ENCODE measurements at regions not wholly inside any gene's neighbourhood (a gene's known extent, or its start where the extent isn't known, plus 50 kb on each side); places are given as distances from the start of the nearest gene placed in this dataset.

- FAIRE-seq: no peak
- no peaks in the 10 kb centered on the region for H3K4me1 ChIP-seq (ENCODE audit: control insufficient read depth in 2 of 3, insufficient read depth in 2 of 3, low read depth in 1 of 3, low read length in 3 of 3)
- no peaks in the 10 kb centered on the region for H3K9me3 ChIP-seq (ENCODE audit: control insufficient read depth in 2 of 3, insufficient read depth in 1 of 3, low read length in 3 of 3)
- H3K36me3 ChIP-seq (ENCODE audit: control insufficient read depth in 2 of 3, insufficient read depth in 3 of 3, low read length in 3 of 3): no peaks in the 10 kb centered on the region
- intact Hi-C loops (cut with DNase I): no loop called here
- no peaks in the 10 kb centered on the region for H3K27me3 ChIP-seq (ENCODE audit: control insufficient read depth, insufficient read depth, low read length)
- no peak overlapping the region for H3K27ac ChIP-seq (ENCODE audit: low read depth in 2 of 2, low read length in 2 of 2)
- TF ChIP-seq, protein P1, sequence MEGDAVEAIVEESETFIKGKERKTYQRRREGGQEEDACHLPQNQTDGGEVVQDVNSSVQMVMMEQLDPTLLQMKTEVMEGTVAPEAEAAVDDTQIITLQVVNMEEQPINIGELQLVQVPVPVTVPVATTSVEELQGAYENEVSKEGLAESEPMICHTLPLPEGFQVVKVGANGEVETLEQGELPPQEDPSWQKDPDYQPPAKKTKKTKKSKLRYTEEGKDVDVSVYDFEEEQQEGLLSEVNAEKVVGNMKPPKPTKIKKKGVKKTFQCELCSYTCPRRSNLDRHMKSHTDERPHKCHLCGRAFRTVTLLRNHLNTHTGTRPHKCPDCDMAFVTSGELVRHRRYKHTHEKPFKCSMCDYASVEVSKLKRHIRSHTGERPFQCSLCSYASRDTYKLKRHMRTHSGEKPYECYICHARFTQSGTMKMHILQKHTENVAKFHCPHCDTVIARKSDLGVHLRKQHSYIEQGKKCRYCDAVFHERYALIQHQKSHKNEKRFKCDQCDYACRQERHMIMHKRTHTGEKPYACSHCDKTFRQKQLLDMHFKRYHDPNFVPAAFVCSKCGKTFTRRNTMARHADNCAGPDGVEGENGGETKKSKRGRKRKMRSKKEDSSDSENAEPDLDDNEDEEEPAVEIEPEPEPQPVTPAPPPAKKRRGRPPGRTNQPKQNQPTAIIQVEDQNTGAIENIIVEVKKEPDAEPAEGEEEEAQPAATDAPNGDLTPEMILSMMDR (IDR thresholded peaks at IDR 0.05; ENCODE audit: borderline replicate concordance, extremely low read depth, insufficient read depth): no peak
- no peak for DNase-seq
- no peak overlapping the region for H3K9ac ChIP-seq (ENCODE audit: low read length in 3 of 3)
- no peak overlapping the region for H3K4me3 ChIP-seq (ENCODE audit: low read length in 3 of 3)
These were observed 135.8 kb upstream of the DSEL start for GRCh38 chr18:67652288-67652687.

- no peak overlapping the region for H3K4me3 ChIP-seq (ENCODE audit: low read length in 3 of 3)
- no peak for FAIRE-seq
- intact Hi-C loops (cut with DNase I): no loop called here
- TF ChIP-seq, protein P1 (IDR thresholded peaks at IDR 0.05; ENCODE audit: borderline replicate concordance, extremely low read depth, insufficient read depth): no peak
- no peaks in the 10 kb centered on the region for H3K27me3 ChIP-seq (ENCODE audit: control insufficient read depth, insufficient read depth, low read length)
- no peaks in the 10 kb centered on the region for H3K36me3 ChIP-seq (ENCODE audit: control insufficient read depth in 2 of 3, insufficient read depth in 3 of 3, low read length in 3 of 3)
- no peaks in the 10 kb centered on the region for H3K9me3 ChIP-seq (ENCODE audit: control insufficient read depth in 2 of 3, insufficient read depth in 1 of 3, low read length in 3 of 3)
- no peak overlapping the region for H3K9ac ChIP-seq (ENCODE audit: low read length in 3 of 3)
- no peaks in the 10 kb centered on the region for H3K4me1 ChIP-seq (ENCODE audit: control insufficient read depth in 2 of 3, insufficient read depth in 2 of 3, low read depth in 1 of 3, low read length in 3 of 3)
- no peak overlapping the region for H3K27ac ChIP-seq (ENCODE audit: low read depth in 2 of 2, low read length in 2 of 2)
- peak in 2 of 5 donors; percentile 7 to 26 for DNase-seq
These were observed 134.9 kb upstream of the DSEL start for GRCh38 chr18:67651438-67651837.

- Histone ChIP-seq H3K4me3 (ENCODE audit: low read length in 3 of 3) (no peak overlapping the region), H3K27ac (ENCODE audit: low read depth in 2 of 2, low read length in 2 of 2) (no peak overlapping the region), H3K9ac (ENCODE audit: low read length in 3 of 3) (no peak overlapping the region), H3K36me3 (ENCODE audit: control insufficient read depth in 2 of 3, insufficient read depth in 3 of 3, low read length in 3 of 3) (no peaks in the 10 kb centered on the region), H3K27me3 (ENCODE audit: control insufficient read depth, insufficient read depth, low read length) (no peaks in the 10 kb centered on the region), H3K9me3 (ENCODE audit: control insufficient read depth in 2 of 3, insufficient read depth in 1 of 3, low read length in 3 of 3) (no peaks in the 10 kb centered on the region), H3K4me1 (ENCODE audit: control insufficient read depth in 2 of 3, insufficient read depth in 2 of 3, low read depth in 1 of 3, low read length in 3 of 3) (no peaks in the 10 kb centered on the region)
- FAIRE-seq (no peak), DNase-seq (no peak)
- intact Hi-C loops (cut with DNase I): no loop called here
- TF ChIP-seq, protein P1 (IDR thresholded peaks at IDR 0.05; ENCODE audit: borderline replicate concordance, extremely low read depth, insufficient read depth): no peak
These were observed 134.3 kb upstream of the DSEL start for GRCh38 chr18:67650686-67651385.

DNA sequence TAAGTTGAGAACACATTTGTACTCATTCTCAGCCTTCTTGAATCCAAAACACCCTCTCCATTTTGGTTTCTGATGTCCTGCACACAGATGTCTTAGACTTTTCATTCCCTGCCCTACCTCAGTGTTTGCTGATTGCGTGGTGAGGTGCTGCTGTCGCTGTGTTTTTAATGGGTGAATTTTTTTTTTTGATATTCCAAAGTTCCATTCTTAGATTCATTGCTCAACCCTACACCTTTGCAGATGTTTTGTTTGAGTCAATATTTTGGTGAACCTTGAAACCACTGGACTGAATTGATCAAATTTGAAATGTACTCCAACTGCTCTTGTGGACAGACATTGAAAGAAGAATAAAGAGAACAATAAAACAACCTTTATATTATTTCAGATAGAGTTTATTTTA lies 130.4 kb upstream of the DSEL start:
- DNase-seq (no peak), FAIRE-seq (no peak)
- TF ChIP-seq, protein P1 (IDR thresholded peaks at IDR 0.05; ENCODE audit: borderline replicate concordance, extremely low read depth, insufficient read depth): no peak
- H3K27ac ChIP-seq (ENCODE audit: low read depth in 2 of 2, low read length in 2 of 2): no peak overlapping the region
- H3K27me3 ChIP-seq (ENCODE audit: control insufficient read depth, insufficient read depth, low read length): no peaks in the 10 kb centered on the region
- H3K4me1 ChIP-seq (ENCODE audit: control insufficient read depth in 2 of 3, insufficient read depth in 2 of 3, low read depth in 1 of 3, low read length in 3 of 3): no peaks in the 10 kb centered on the region
- H3K36me3 ChIP-seq (ENCODE audit: control insufficient read depth in 2 of 3, insufficient read depth in 3 of 3, low read length in 3 of 3): no peaks in the 10 kb centered on the region
- no peaks in the 10 kb centered on the region for H3K9me3 ChIP-seq (ENCODE audit: control insufficient read depth in 2 of 3, insufficient read depth in 1 of 3, low read length in 3 of 3)
- no peak overlapping the region for H3K4me3 ChIP-seq (ENCODE audit: low read length in 3 of 3)
- no peak overlapping the region for H3K9ac ChIP-seq (ENCODE audit: low read length in 3 of 3)
- intact Hi-C loops (cut with DNase I): no loop called here
